ENCODE measurements at regions not wholly inside any gene's neighbourhood (a gene's known extent, or its start where the extent isn't known, plus 50 kb on each side); places are given as distances from the start of the nearest gene placed in this dataset.
"Not testable (repeated sequence)": the region's sequence is repeated elsewhere in the genome, so short reads cannot be mapped to it uniquely, and the experiment has no call there.

DNA sequence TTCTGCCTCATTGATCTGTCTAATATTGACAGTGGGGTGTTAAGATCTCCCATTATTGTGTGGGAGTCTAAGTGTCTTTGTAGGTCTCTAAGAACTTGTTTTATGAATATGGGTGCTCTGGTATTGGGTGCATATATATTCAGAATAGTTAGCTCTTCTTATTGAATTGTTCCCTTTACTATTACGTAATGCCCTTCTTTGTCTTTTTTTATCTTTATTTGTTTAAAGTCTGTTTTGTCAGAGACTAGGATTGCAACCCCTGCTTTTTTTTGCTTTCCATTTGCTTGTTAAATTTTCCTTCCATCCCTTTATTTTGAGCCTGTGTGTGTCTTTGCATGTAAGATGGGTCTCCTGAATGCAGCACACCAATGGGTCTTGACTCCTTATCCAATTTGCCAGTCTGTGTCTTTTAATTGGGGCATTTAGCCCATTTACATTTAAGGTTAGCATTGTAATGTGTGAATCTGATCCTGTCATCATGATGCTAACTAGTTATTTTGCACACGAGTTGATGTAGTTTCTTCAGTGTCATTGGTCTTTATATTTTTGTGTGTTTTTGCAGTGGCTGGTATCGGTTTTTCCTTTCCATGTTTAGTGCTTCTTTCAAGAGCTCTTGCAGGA lies 1126.0 kb upstream of the TMEM132C start:
- TF ChIP-seq, protein P1, sequence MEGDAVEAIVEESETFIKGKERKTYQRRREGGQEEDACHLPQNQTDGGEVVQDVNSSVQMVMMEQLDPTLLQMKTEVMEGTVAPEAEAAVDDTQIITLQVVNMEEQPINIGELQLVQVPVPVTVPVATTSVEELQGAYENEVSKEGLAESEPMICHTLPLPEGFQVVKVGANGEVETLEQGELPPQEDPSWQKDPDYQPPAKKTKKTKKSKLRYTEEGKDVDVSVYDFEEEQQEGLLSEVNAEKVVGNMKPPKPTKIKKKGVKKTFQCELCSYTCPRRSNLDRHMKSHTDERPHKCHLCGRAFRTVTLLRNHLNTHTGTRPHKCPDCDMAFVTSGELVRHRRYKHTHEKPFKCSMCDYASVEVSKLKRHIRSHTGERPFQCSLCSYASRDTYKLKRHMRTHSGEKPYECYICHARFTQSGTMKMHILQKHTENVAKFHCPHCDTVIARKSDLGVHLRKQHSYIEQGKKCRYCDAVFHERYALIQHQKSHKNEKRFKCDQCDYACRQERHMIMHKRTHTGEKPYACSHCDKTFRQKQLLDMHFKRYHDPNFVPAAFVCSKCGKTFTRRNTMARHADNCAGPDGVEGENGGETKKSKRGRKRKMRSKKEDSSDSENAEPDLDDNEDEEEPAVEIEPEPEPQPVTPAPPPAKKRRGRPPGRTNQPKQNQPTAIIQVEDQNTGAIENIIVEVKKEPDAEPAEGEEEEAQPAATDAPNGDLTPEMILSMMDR (IDR thresholded peaks at IDR 0.05; ENCODE audit: insufficient read depth, low read length, poor library complexity, severe bottlenecking), result not testable (repeated sequence)
- not testable (repeated sequence) for TF ChIP-seq EZH2phosphoT487 (conservative IDR thresholded peaks at IDR 0.05; ENCODE audit: low read length)
